WTC11 (cell line): ENCODE measurements at regions not wholly inside any gene's neighbourhood (a gene's known extent, or its start where the extent isn't known, plus 50 kb on each side); places are given as distances from the start of the nearest gene placed in this dataset.

Experiments
- E2F4 ChIP-seq: sonication (generic); formaldehyde crosslinking; IDR thresholded peaks from 2 replicates; pipeline ENCODE4 v1.8.1; 2022; ENCODE audit warnings: low read depth, mild to moderate bottlenecking, moderate library complexity, missing genetic modification reagents, borderline replicate concordance
- ESRRA ChIP-seq: sonication (generic); formaldehyde crosslinking; IDR thresholded peaks from 2 replicates; pipeline ENCODE4 v1.8.1; 2022; ENCODE audit warnings: mild to moderate bottlenecking, missing genetic modification reagents, borderline replicate concordance
- ETV6 ChIP-seq: sonication (generic); formaldehyde crosslinking; IDR thresholded peaks from 2 replicates; pipeline ENCODE4 v1.8.1; 2022; ENCODE audit warnings: mild to moderate bottlenecking, missing genetic modification reagents
- FOXK1 ChIP-seq: sonication (generic); formaldehyde crosslinking; IDR thresholded peaks from 2 replicates; pipeline ENCODE4 v1.8.0; 2022; ENCODE audit warnings: mild to moderate bottlenecking, moderate library complexity, missing genetic modification reagents
- FOXP4 ChIP-seq: sonication (generic); formaldehyde crosslinking; IDR thresholded peaks from 2 replicates; pipeline ENCODE4 v1.8.0; 2022; ENCODE audit warnings: mild to moderate bottlenecking, missing genetic modification reagents
- IRF2 ChIP-seq: sonication (generic); formaldehyde crosslinking; IDR thresholded peaks from 2 replicates; pipeline ENCODE4 v1.8.0; 2022; ENCODE audit warnings: low read depth, missing genetic modification reagents, borderline replicate concordance
- SMAD4 ChIP-seq: sonication (generic); formaldehyde crosslinking; IDR thresholded peaks from 2 replicates; pipeline ENCODE4 v1.8.0; 2022; ENCODE audit warnings: mild to moderate bottlenecking, missing genetic modification reagents
- ZBTB21 ChIP-seq: sonication (generic); formaldehyde crosslinking; IDR thresholded peaks from 2 replicates; pipeline ENCODE4 v1.8.1; 2023; ENCODE audit warnings: mild to moderate bottlenecking, missing genetic modification reagents, borderline replicate concordance
- ZNF423 ChIP-seq: fragments of 250-450 bp; sonication (Bioruptor Pico); IDR thresholded peaks from 2 replicates; pipeline ENCODE4 v2.1.2; 2022; ENCODE audit warnings: mild to moderate bottlenecking, moderate library complexity

GRCh38 chr4:179981161-179981560 is 2262.0 kb upstream of the TENM3 start:
- no peak for TF ChIP-seq E2F4 (CRISPR knock-in tag)
- TF ChIP-seq ETV6 (CRISPR knock-in tag), result no peak
- no peak for TF ChIP-seq FOXP4 (CRISPR knock-in tag)
- TF ChIP-seq ZBTB21 (CRISPR knock-in tag), result no peak
- TF ChIP-seq ZNF423, result no peak
- TF ChIP-seq IRF2 (CRISPR knock-in tag), result no peak
- no peak for TF ChIP-seq SMAD4 (CRISPR knock-in tag)
- no peak for TF ChIP-seq FOXK1 (CRISPR knock-in tag)
- TF ChIP-seq ESRRA (CRISPR knock-in tag), result no peak
